GM21576 (cell line): ENCODE measurements at regions not wholly inside any gene's neighbourhood (a gene's known extent, or its start where the extent isn't known, plus 50 kb on each side); places are given as distances from the start of the nearest gene placed in this dataset.

Source experiments
- ATAC-seq: cut with Tn5 transposase; IDR thresholded peaks from one replicate; pipeline ENCODE4 v1.9.1; 2021; ENCODE audit warnings: mild to moderate bottlenecking, moderate library complexity; ENCODE audit not compliant: unreplicated experiment

GRCh38 chr11:121800731-121801393 is 315.2 kb downstream of the BLID start:
- no peak for ATAC-seq

GRCh38 chr11:121800240-121800639 is 315.8 kb downstream of the BLID start:
- no peak for ATAC-seq

GRCh38 chr11:121797496-121797895 is 318.5 kb downstream of the BLID start:
- ATAC-seq: no peak

- ATAC-seq: no peak
Observed at GRCh38 chr11:121795174-121795573, 320.8 kb downstream of the BLID start.

GRCh38 chr11:121794671-121795141 is 321.3 kb downstream of the BLID start:
- ATAC-seq: no peak

GRCh38 chr11:121793916-121794315 is 322.1 kb downstream of the BLID start:
- ATAC-seq: no peak

- no peak for ATAC-seq
Observed at GRCh38 chr11:121793291-121793690, 322.7 kb downstream of the BLID start.

- no peak for ATAC-seq
Observed at GRCh38 chr11:121792185-121792584, 323.8 kb downstream of the BLID start.

GRCh38 chr11:121790430-121790829 is 325.6 kb downstream of the BLID start:
- no peak for ATAC-seq

GRCh38 chr11:121780971-121781370 is 328.2 kb upstream of the SORL1-AS1 start:
- no peak for ATAC-seq

- ATAC-seq: no peak
Observed at GRCh38 chr11:121777056-121777455, 324.3 kb upstream of the SORL1-AS1 start.

GRCh38 chr11:121775276-121775675 is 322.5 kb upstream of the SORL1-AS1 start:
- ATAC-seq: no peak

GRCh38 chr11:121773076-121773475 is 320.3 kb upstream of the SORL1-AS1 start:
- no peak for ATAC-seq

GRCh38 chr11:121770939-121771595 is 318.3 kb upstream of the SORL1-AS1 start:
- ATAC-seq: no peak

GRCh38 chr11:121769191-121769590 is 316.4 kb upstream of the SORL1-AS1 start:
- ATAC-seq: no peak

GRCh38 chr11:121767433-121767832 is 314.7 kb upstream of the SORL1-AS1 start:
- ATAC-seq: peak; percentile 73

- ATAC-seq: peak; percentile 7
Observed at GRCh38 chr11:121766991-121767390, 314.2 kb upstream of the SORL1-AS1 start.

GRCh38 chr11:121766166-121766565 is 313.4 kb upstream of the SORL1-AS1 start:
- ATAC-seq: no peak

- peak; percentile 86 for ATAC-seq
Observed at GRCh38 chr11:121763526-121763925, 310.8 kb upstream of the SORL1-AS1 start.

GRCh38 chr11:121762820-121763219 is 310.1 kb upstream of the SORL1-AS1 start:
- no peak for ATAC-seq

GRCh38 chr11:121761186-121761585 is 308.4 kb upstream of the SORL1-AS1 start:
- no peak for ATAC-seq

- no peak for ATAC-seq
Observed at GRCh38 chr11:121757480-121758125, 304.8 kb upstream of the SORL1-AS1 start.
